ENCODE measurements at regions not wholly inside any gene's neighbourhood (a gene's known extent, or its start where the extent isn't known, plus 50 kb on each side); places are given as distances from the start of the nearest gene placed in this dataset.
"Not testable (repeated sequence)": the region's sequence is repeated elsewhere in the genome, so short reads cannot be mapped to it uniquely, and the experiment has no call there.

- H3K4me1 Mint-ChIP-seq (ENCODE audit: low read depth) = no peaks in the 10 kb centered on the region
- H3K9me3 Mint-ChIP-seq = peaks cover 3% of the 10 kb centered on the region
- no peaks in the 10 kb centered on the region for H3K36me3 Mint-ChIP-seq (ENCODE audit: low read depth)
- H3K27me3 Mint-ChIP-seq = no peaks in the 10 kb centered on the region
- no peak overlapping the region for H3K27ac Mint-ChIP-seq
- H3K4me3 Mint-ChIP-seq = no peak overlapping the region
Measured at GRCh38 chr14:82796086-82796485, 1262.4 kb upstream of the SEL1L start.

DNA sequence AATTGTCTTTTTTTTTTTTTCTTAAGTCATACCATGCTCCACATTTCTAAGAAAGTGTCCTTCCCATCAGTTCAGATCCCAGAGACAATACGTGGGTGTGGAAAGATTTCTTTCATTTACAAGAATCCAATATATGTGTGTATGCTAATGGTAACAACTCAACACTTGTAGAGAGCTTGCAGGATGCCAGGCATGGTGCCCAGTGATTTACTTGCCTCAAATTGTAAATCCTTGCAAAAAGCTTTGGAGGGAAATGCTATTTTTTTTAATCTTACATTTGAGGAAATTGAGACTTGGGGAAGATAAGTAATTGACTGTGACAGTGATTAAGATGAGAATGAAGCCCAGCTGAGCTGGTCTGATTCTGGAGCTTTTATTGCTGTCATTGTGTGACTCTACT, 1264.6 kb upstream of the SEL1L start:
- H3K4me3 Mint-ChIP-seq = no peak overlapping the region
- H3K4me1 Mint-ChIP-seq (ENCODE audit: low read depth) = no peaks in the 10 kb centered on the region
- H3K9me3 Mint-ChIP-seq = peaks cover 12% of the 10 kb centered on the region
- H3K36me3 Mint-ChIP-seq (ENCODE audit: low read depth) = no peaks in the 10 kb centered on the region
- H3K27ac Mint-ChIP-seq = no peak overlapping the region
- no peaks in the 10 kb centered on the region for H3K27me3 Mint-ChIP-seq

- Mint-ChIP-seq H3K36me3 (ENCODE audit: low read depth) (no peaks in the 10 kb centered on the region), H3K4me3 (no peak overlapping the region), H3K27ac (no peak overlapping the region), H3K9me3 (peaks cover 25% of the 10 kb centered on the region), H3K27me3 (no peaks in the 10 kb centered on the region), H3K4me1 (ENCODE audit: low read depth) (no peaks in the 10 kb centered on the region)
Measured at GRCh38 chr14:82805892-82806825, 1272.5 kb upstream of the SEL1L start.

GRCh38 chr14:82811246-82811645, 1277.6 kb upstream of the SEL1L start:
- H3K4me3 Mint-ChIP-seq = no peak overlapping the region

DNA sequence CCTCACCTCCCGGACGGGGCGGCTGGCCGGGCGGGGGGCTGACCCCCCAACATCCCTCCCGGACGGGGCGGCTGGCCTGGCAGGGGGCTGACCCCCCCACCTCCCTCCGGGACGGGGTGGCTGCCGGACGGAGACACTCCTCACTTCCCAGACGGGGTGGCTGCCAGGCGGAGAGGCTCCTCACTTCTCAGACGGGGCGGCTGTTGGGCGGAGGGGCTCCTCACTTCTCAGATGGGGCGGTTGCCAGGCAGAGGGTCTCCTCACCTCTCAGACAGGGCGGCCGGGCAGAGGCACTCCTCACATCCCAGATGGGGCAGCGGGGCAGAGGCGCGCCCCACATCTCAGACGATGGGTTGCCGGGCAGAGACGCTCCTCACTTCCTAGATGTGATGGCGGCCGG, 1280.7 kb upstream of the SEL1L start:
- not testable (repeated sequence) for H3K36me3 Mint-ChIP-seq (ENCODE audit: low read depth); H3K9me3 Mint-ChIP-seq; H3K4me3 Mint-ChIP-seq; H3K4me1 Mint-ChIP-seq (ENCODE audit: low read depth); H3K27me3 Mint-ChIP-seq; H3K27ac Mint-ChIP-seq

More at GRCh38 chr14:82811246-82811645, 1277.6 kb upstream of the SEL1L start:
- Mint-ChIP-seq H3K36me3 (ENCODE audit: low read depth) (no peaks in the 10 kb centered on the region), H3K27ac (no peak overlapping the region), H3K9me3 (peaks cover 5% of the 10 kb centered on the region), H3K27me3 (no peaks in the 10 kb centered on the region), H3K4me1 (ENCODE audit: low read depth) (no peaks in the 10 kb centered on the region)

DNA sequence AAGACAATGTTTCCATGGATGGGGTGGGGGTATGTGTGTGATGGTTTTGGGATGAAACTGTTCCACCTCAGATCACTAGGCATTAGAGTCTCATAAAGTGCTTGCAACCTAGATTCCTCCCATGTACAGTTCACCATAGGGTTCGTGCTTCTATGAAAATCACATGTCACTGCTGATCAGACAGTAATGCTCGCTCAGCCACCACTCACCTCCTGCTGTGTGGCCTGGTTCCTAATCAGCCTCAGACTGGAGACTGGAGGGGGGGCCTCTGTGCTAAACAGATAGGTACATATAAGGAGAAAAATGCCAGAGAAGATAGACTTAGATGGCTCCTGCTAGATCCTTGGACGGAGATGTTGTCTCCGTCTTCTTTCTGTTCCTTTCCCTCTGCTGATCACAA, 1296.9 kb upstream of the SEL1L start:
- no peaks in the 10 kb centered on the region for H3K36me3 Mint-ChIP-seq (ENCODE audit: low read depth)
- no peaks in the 10 kb centered on the region for H3K27me3 Mint-ChIP-seq
- H3K4me3 Mint-ChIP-seq = no peak overlapping the region
- no peak overlapping the region for H3K27ac Mint-ChIP-seq
- no peaks in the 10 kb centered on the region for H3K4me1 Mint-ChIP-seq (ENCODE audit: low read depth)
- H3K9me3 Mint-ChIP-seq = no peaks in the 10 kb centered on the region

DNA sequence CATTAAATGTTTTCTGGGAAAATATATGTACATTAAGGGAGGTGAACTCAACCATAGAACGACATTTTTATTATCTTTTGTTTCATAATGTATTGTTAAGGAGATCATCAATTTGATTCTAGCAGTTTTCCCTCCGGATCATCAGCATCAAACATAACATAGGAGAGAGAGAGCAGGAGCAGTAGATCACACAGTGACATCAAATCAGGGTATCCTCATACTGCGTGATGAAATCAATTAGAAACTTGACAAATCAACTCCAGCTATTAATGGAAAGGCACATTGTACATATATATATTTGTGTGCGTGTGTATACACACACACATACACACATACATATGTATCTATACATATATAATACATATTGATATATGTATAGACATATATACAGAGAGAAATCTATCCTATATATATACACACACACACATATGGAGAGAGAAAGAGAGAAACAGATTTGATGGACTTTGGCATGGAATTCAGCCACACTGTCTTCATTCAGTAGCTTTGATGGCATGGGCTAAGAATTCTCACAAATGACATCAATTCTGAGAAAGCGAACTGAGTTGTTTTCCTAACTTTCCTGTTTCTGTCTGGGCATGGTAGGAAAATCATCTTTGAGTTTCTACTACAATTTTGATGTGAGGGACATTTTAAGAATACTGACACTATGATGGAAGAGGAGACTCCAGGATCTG, 1302.8 kb upstream of the SEL1L start:
- Mint-ChIP-seq H3K9me3 (no peaks in the 10 kb centered on the region), H3K4me3 (no peak overlapping the region), H3K27ac (no peak overlapping the region), H3K4me1 (ENCODE audit: low read depth) (no peaks in the 10 kb centered on the region), H3K27me3 (no peaks in the 10 kb centered on the region), H3K36me3 (ENCODE audit: low read depth) (no peaks in the 10 kb centered on the region)

- H3K27ac Mint-ChIP-seq = no peak overlapping the region
- no peak overlapping the region for H3K4me3 Mint-ChIP-seq
- H3K36me3 Mint-ChIP-seq (ENCODE audit: low read depth) = no peaks in the 10 kb centered on the region
- H3K4me1 Mint-ChIP-seq (ENCODE audit: low read depth) = no peaks in the 10 kb centered on the region
- no peaks in the 10 kb centered on the region for H3K27me3 Mint-ChIP-seq
- H3K9me3 Mint-ChIP-seq = no peaks in the 10 kb centered on the region
Measured at GRCh38 chr14:82837611-82838140, 1304.0 kb upstream of the SEL1L start.

DNA sequence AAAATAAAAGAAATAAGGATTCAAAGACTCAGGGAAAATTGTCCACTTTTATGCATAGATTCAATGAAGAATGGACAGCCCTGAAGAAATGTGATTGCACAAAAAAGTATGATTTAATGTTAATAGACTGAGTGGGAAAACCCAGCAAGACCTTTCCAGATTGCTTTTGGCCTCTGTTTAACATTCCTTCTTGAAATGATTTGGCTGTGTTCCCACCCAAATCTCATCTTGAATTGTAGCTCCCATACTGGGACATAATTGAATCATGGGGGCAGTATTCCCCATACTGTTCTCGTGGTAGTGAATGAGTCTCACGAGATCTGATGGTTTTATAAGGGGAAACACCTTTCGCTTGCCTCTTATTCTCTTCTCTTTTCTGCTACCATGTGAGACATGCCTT, 1316.9 kb upstream of the SEL1L start:
- Mint-ChIP-seq H3K27me3 (no peaks in the 10 kb centered on the region), H3K27ac (no peak overlapping the region), H3K4me3 (no peak overlapping the region), H3K4me1 (ENCODE audit: low read depth) (no peaks in the 10 kb centered on the region), H3K36me3 (ENCODE audit: low read depth) (no peaks in the 10 kb centered on the region), H3K9me3 (no peaks in the 10 kb centered on the region)

- no peak overlapping the region for H3K27ac Mint-ChIP-seq
- H3K4me3 Mint-ChIP-seq = no peak overlapping the region
- no peaks in the 10 kb centered on the region for H3K4me1 Mint-ChIP-seq (ENCODE audit: low read depth)
- H3K36me3 Mint-ChIP-seq (ENCODE audit: low read depth) = no peaks in the 10 kb centered on the region
- no peaks in the 10 kb centered on the region for H3K9me3 Mint-ChIP-seq
- H3K27me3 Mint-ChIP-seq = no peaks in the 10 kb centered on the region
Measured at GRCh38 chr14:82854131-82854530, 1320.5 kb upstream of the SEL1L start.

- no peaks in the 10 kb centered on the region for H3K9me3 Mint-ChIP-seq
Measured at GRCh38 chr14:82854901-82855300, 1321.2 kb upstream of the SEL1L start.

GRCh38 chr14:82855912-82856391, 1322.3 kb upstream of the SEL1L start:
- H3K36me3 Mint-ChIP-seq (ENCODE audit: low read depth) = no peaks in the 10 kb centered on the region

More at GRCh38 chr14:82854901-82855300, 1321.2 kb upstream of the SEL1L start:
- H3K27me3 Mint-ChIP-seq = no peaks in the 10 kb centered on the region
- H3K36me3 Mint-ChIP-seq (ENCODE audit: low read depth) = no peaks in the 10 kb centered on the region
- no peak overlapping the region for H3K4me3 Mint-ChIP-seq
- H3K4me1 Mint-ChIP-seq (ENCODE audit: low read depth) = no peaks in the 10 kb centered on the region
- H3K27ac Mint-ChIP-seq = no peak overlapping the region

DNA sequence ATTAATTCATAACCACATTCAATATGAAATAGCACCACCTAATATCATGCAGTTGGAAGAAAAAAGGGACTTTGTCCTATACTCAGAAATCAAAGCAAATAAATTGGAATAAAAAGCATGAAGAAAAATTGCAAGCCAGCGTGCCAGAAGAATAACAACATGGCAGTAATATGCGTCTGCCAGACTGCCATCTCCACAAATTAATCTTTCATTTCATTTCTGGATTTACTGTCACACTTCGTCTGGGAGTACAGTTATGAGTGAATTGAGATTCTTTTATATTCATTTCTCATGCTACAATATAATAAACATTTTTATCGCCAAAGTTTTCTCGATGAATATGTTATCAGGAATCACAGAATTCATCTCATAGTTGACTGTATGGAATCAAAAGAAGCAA, 1327.7 kb upstream of the SEL1L start:
- peaks cover 13% of the 10 kb centered on the region for H3K9me3 Mint-ChIP-seq
- no peaks in the 10 kb centered on the region for H3K36me3 Mint-ChIP-seq (ENCODE audit: low read depth)
- no peak overlapping the region for H3K4me3 Mint-ChIP-seq
- no peak overlapping the region for H3K27ac Mint-ChIP-seq
- H3K4me1 Mint-ChIP-seq (ENCODE audit: low read depth) = no peaks in the 10 kb centered on the region
- no peaks in the 10 kb centered on the region for H3K27me3 Mint-ChIP-seq

More at GRCh38 chr14:82855912-82856391, 1322.3 kb upstream of the SEL1L start:
- no peaks in the 10 kb centered on the region for H3K4me1 Mint-ChIP-seq (ENCODE audit: low read depth)
- H3K9me3 Mint-ChIP-seq = no peaks in the 10 kb centered on the region
- H3K27me3 Mint-ChIP-seq = no peaks in the 10 kb centered on the region
- no peak overlapping the region for H3K27ac Mint-ChIP-seq
- no peak overlapping the region for H3K4me3 Mint-ChIP-seq

DNA sequence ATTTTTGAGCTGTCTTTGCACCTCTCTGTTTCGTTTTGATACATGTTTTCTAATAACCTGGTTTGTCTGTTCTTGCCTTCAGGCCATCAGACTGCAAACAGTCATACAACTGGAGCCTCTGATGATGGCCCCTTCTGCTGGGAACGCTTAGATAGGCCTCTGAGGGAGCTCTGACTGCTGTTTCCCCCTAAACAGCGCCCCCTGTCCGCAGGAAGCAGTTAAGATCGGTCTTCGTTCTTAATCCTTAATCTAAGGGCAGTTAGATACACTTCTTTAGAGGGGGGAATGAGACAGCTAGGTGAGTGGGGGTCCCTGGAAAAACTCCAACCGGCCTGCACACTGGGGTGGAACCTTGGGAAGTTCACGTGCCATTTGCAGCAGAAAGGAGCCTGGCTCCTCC, 1338.8 kb upstream of the SEL1L start:
- Mint-ChIP-seq H3K4me1 (ENCODE audit: low read depth) (no peaks in the 10 kb centered on the region), H3K36me3 (ENCODE audit: low read depth) (no peaks in the 10 kb centered on the region), H3K27ac (no peak overlapping the region), H3K9me3 (peaks cover 6% of the 10 kb centered on the region), H3K27me3 (no peaks in the 10 kb centered on the region), H3K4me3 (no peak overlapping the region)

- no peak overlapping the region for H3K27ac Mint-ChIP-seq
- H3K36me3 Mint-ChIP-seq (ENCODE audit: low read depth) = no peaks in the 10 kb centered on the region
- H3K27me3 Mint-ChIP-seq = no peaks in the 10 kb centered on the region
- H3K4me1 Mint-ChIP-seq (ENCODE audit: low read depth) = no peaks in the 10 kb centered on the region
- peaks cover 12% of the 10 kb centered on the region for H3K9me3 Mint-ChIP-seq
- H3K4me3 Mint-ChIP-seq = no peak overlapping the region
Measured at GRCh38 chr14:82878951-82879350, 1345.3 kb upstream of the SEL1L start.

All from stimulated activated naive CD8-positive, alpha-beta T cell treated with anti-CD3 and anti-CD28 coated beads, Interleukin-15, Interleukin-2, amounts not matched to agents 100 ng/mL and 50 ng/mL, for 24 hours (primary cell).